Keratinocyte (primary cell): ENCODE measurements at regions not wholly inside any gene's neighbourhood (a gene's known extent, or its start where the extent isn't known, plus 50 kb on each side); places are given as distances from the start of the nearest gene placed in this dataset.

Experiments used
- DNase-seq: peaks from one replicate; pipeline ENCODE4 v3.0.0-alpha.2; 2011; ENCODE audit warnings: low read depth, missing footprints, low spot score
- FAIRE-seq: peaks from 2 replicates; lab custom pipeline; 2011; peaks lifted over from hg19 to GRCh38; lab: Jason Lieb, UNC
- H2AFZ ChIP-seq: 2 replicates; pipeline ENCODE4 v1.6.0; 2012; ENCODE audit warnings: low read length, control low read depth, inconsistent platforms; ENCODE audit not compliant: control insufficient read depth
- H3K27ac ChIP-seq: 2 replicates; pipeline ENCODE4 v1.5.1; 2011; ENCODE audit warnings: low read length; ENCODE audit not compliant: control insufficient read depth, insufficient read depth
- H3K27me3 ChIP-seq: 3 replicates; pipeline ENCODE4 v1.6.0; 2011; ENCODE audit warnings: low read length; ENCODE audit not compliant: control insufficient read depth, insufficient read depth; ENCODE audit errors: extremely low read depth
- H3K36me3 ChIP-seq, 2 experiments: 2 replicates in 1 of 2; 3 replicates in 1 of 2; pipeline ENCODE4 v1.5.1; 2011; ENCODE audit warnings: low read length in 2 of 2, mild to moderate bottlenecking in 1 of 2; ENCODE audit not compliant: control insufficient read depth in 2 of 2, insufficient read depth in 2 of 2; ENCODE audit errors: extremely low read depth in 1 of 2
- H3K4me1 ChIP-seq: 3 replicates; pipeline ENCODE4 v1.5.1; 2011; ENCODE audit warnings: low read length; ENCODE audit not compliant: control insufficient read depth, insufficient read depth; ENCODE audit errors: extremely low read depth
- H3K4me2 ChIP-seq: 3 replicates; pipeline ENCODE4 v1.6.0; 2011; ENCODE audit warnings: low read depth, low read length; ENCODE audit not compliant: control insufficient read depth, insufficient read depth; ENCODE audit errors: extremely low read depth
- H3K4me3 ChIP-seq, 3 experiments: fragments of 200-600 bp in 1 of 3; sonication (generic) in 1 of 3; 2 replicates in 2 of 3; 3 replicates in 1 of 3; pipeline ENCODE4 v1.5.1; 2011 to 2016; ENCODE audit warnings: low read length in 3 of 3, mild to moderate bottlenecking in 3 of 3, control low read depth in 2 of 3, inconsistent platforms in 1 of 3, low read depth in 1 of 3, mixed read lengths in 1 of 3, mixed run types in 1 of 3, moderate library complexity in 1 of 3; ENCODE audit not compliant: control insufficient read depth in 2 of 3, insufficient read depth in 2 of 3; ENCODE audit errors: extremely low read depth in 1 of 3
- H3K79me2 ChIP-seq: 2 replicates; pipeline ENCODE4 v1.6.0; 2012; ENCODE audit warnings: low read length; ENCODE audit not compliant: control insufficient read depth, insufficient read depth
- H3K9ac ChIP-seq: 3 replicates; pipeline ENCODE4 v1.6.0; 2011; ENCODE audit warnings: low read length; ENCODE audit not compliant: control insufficient read depth, insufficient read depth; ENCODE audit errors: extremely low read depth
- H3K9me1 ChIP-seq: 3 replicates; pipeline ENCODE4 v1.6.0; 2011; ENCODE audit warnings: low read length; ENCODE audit not compliant: control insufficient read depth, insufficient read depth; ENCODE audit errors: extremely low read depth
- H3K9me3 ChIP-seq: 2 replicates; pipeline ENCODE4 v1.5.1; 2012; ENCODE audit warnings: low read depth, low read length; ENCODE audit not compliant: control insufficient read depth
- H4K20me1 ChIP-seq: 3 replicates; pipeline ENCODE4 v1.6.0; 2011; ENCODE audit warnings: low read length; ENCODE audit not compliant: control insufficient read depth, insufficient read depth; ENCODE audit errors: extremely low read depth
- CTCF ChIP-seq, 3 experiments: IDR thresholded peaks in 1 of 3; conservative IDR thresholded peaks in 1 of 3; optimal IDR thresholded peaks in 1 of 3; 2 replicates in 2 of 3; 3 replicates in 1 of 3; pipeline versions ENCODE3 to v1.5.1; 2011; ENCODE audit warnings: low read length in 3 of 3, mild to moderate bottlenecking in 3 of 3, moderate library complexity in 2 of 3, control low read depth in 1 of 3, inconsistent platforms in 1 of 3; ENCODE audit not compliant: insufficient read depth in 2 of 3; ENCODE audit errors: extremely low read depth in 1 of 3
- EZH2 ChIP-seq: IDR thresholded peaks from one replicate; pipeline ENCODE4 v1.6.1; 2012; ENCODE audit warnings: inconsistent platforms, mild to moderate bottlenecking, low read length, moderate library complexity
- dilution Hi-C: fragments of 300-500 bp; cut with MboI; formaldehyde crosslinking; loops from one replicate; pipeline ENCODE4 v1.7.0; 2020; ENCODE audit warnings: low sequenced_read_pairs; ENCODE audit not compliant: extremely low pct_ligation_motif_present

- DNase-seq (no peak), FAIRE-seq (no peak)
- Histone ChIP-seq H3K9me3 (no peaks in the 10 kb centered on the region), H2AFZ (no peak overlapping the region), H3K27ac (no peak overlapping the region), H3K4me3 (no peak overlapping the region), H3K79me2 (no peaks in the 10 kb centered on the region), H3K4me2 (no peak overlapping the region), H3K9me1 (no peaks in the 10 kb centered on the region), H3K4me1 (peaks cover 20% of the 10 kb centered on the region), H4K20me1 (no peaks in the 10 kb centered on the region), H3K9ac (no peak overlapping the region), H3K36me3 (peaks cover 0 to 2% of the 10 kb centered on the region in 2 experiments), H3K27me3 (no peaks in the 10 kb centered on the region)
- TF ChIP-seq CTCF (optimal IDR thresholded peaks at IDR 0.05 in 1 of 3, IDR thresholded peaks at IDR 0.05 in 1 of 3, conservative IDR thresholded peaks at IDR 0.05 in 1 of 3; ENCODE audit: extremely low read depth in 1 of 3, insufficient read depth in 2 of 3, low read length in 3 of 3) (no peak), EZH2 (no peak)
- dilution Hi-C loops, result no loop called here
Measured at GRCh38 chr20:19889011-19889953, 127.9 kb upstream of the NAA20 start.

DNA sequence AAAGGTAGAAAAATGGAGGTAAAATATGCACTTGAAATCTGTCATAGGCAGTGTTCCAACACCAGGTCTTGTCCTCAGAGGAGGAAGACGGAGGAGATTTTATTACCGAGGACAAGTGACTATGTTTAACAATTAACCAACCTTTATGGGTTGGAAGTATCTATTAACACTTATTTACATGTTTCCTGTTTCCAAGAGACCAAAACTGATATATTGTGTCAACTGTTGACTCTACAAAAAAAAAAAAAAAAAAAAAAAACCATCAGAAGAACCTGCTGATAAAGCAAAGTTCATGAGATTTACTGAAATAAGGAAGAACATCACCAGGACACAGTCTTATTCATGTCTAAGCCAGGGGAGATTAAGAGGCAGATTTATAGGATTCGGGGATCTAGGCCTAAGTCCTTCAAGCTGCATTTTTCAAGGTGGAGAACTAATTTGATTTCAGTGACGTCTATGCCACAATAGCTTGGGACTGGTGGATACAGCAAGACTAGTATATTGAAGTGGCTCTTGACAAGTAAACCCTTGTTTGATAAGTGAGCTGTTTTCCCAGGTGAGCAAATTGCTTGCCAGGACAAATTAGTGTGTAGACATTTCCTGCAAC, 126.6 kb upstream of the NAA20 start:
- Histone ChIP-seq H3K4me1 (peaks cover 7% of the 10 kb centered on the region), H3K9me3 (no peaks in the 10 kb centered on the region), H4K20me1 (no peaks in the 10 kb centered on the region), H3K27me3 (no peaks in the 10 kb centered on the region), H3K9ac (no peak overlapping the region), H3K36me3 (peaks cover 0 to 2% of the 10 kb centered on the region in 2 experiments), H3K4me3 (no peak overlapping the region), H3K9me1 (no peaks in the 10 kb centered on the region), H2AFZ (no peak overlapping the region), H3K27ac (no peak overlapping the region), H3K79me2 (no peaks in the 10 kb centered on the region), H3K4me2 (no peak overlapping the region)
- FAIRE-seq, result no peak
- DNase-seq, result no peak
- dilution Hi-C loops, result no loop called here
- TF ChIP-seq CTCF (optimal IDR thresholded peaks at IDR 0.05 in 1 of 3, IDR thresholded peaks at IDR 0.05 in 1 of 3, conservative IDR thresholded peaks at IDR 0.05 in 1 of 3; ENCODE audit: extremely low read depth in 1 of 3, insufficient read depth in 2 of 3, low read length in 3 of 3) (no peak), EZH2 (no peak)
